ENCODE measurements at regions not wholly inside any gene's neighbourhood (a gene's known extent, or its start where the extent isn't known, plus 50 kb on each side); places are given as distances from the start of the nearest gene placed in this dataset.

- Mint-ChIP-seq H3K36me3 (ENCODE audit: low read depth) (no peaks in the 10 kb centered on the region), H3K4me3 (no peak overlapping the region), H3K27ac (no peak overlapping the region), H3K4me1 (ENCODE audit: low read depth) (no peaks in the 10 kb centered on the region), H3K9me3 (peaks cover 2% of the 10 kb centered on the region), H3K27me3 (no peaks in the 10 kb centered on the region)
- ChIA-PET CTCF (no interaction called here), POLR2A (no interaction called here)
- ATAC-seq: no peak
- DNase-seq: no peak
- intact Hi-C loops (cut with micrococcal nuclease): no loop called here
- no peak for TF ChIP-seq CTCF (IDR thresholded peaks at IDR 0.05)
These were observed 365.7 kb upstream of the MAF start for GRCh38 chr16:79966226-79966625.

- no peak overlapping the region for H3K27ac Mint-ChIP-seq
- intact Hi-C loops (cut with micrococcal nuclease): no loop called here
These were observed 365.2 kb upstream of the MAF start for GRCh38 chr16:79965718-79966117.

GRCh38 chr16:79964104-79964503 is 363.6 kb upstream of the MAF start:
- DNase-seq: no peak
- no peaks in the 10 kb centered on the region for H3K36me3 Mint-ChIP-seq (ENCODE audit: low read depth)
- CTCF ChIA-PET: no interaction called here
- intact Hi-C loops (cut with micrococcal nuclease): no loop called here
- no peak for ATAC-seq
- no peak overlapping the region for H3K27ac Mint-ChIP-seq
- no peak overlapping the region for H3K4me3 Mint-ChIP-seq
- no peak for TF ChIP-seq CTCF (IDR thresholded peaks at IDR 0.05)
- H3K27me3 Mint-ChIP-seq: peaks cover 4% of the 10 kb centered on the region
- POLR2A ChIA-PET: no interaction called here
- H3K4me1 Mint-ChIP-seq (ENCODE audit: low read depth): no peaks in the 10 kb centered on the region
- H3K9me3 Mint-ChIP-seq: peaks cover 5% of the 10 kb centered on the region

More at GRCh38 chr16:79965718-79966117, 365.2 kb upstream of the MAF start:
- Mint-ChIP-seq H3K4me1 (ENCODE audit: low read depth) (no peaks in the 10 kb centered on the region), H3K9me3 (peaks cover 5% of the 10 kb centered on the region), H3K4me3 (no peak overlapping the region), H3K27me3 (peaks cover 2% of the 10 kb centered on the region), H3K36me3 (ENCODE audit: low read depth) (no peaks in the 10 kb centered on the region)
- DNase-seq (no peak), ATAC-seq (no peak)
- CTCF ChIA-PET: no interaction called here
- TF ChIP-seq CTCF (IDR thresholded peaks at IDR 0.05): no peak
- POLR2A ChIA-PET: no interaction called here

- no peak for DNase-seq
- Mint-ChIP-seq H3K9me3 (peaks cover 5% of the 10 kb centered on the region), H3K27ac (no peak overlapping the region), H3K4me1 (ENCODE audit: low read depth) (no peaks in the 10 kb centered on the region), H3K27me3 (peaks cover 4% of the 10 kb centered on the region), H3K36me3 (ENCODE audit: low read depth) (no peaks in the 10 kb centered on the region), H3K4me3 (no peak overlapping the region)
- ChIA-PET POLR2A (no interaction called here), CTCF (no interaction called here)
- TF ChIP-seq CTCF (IDR thresholded peaks at IDR 0.05): no peak
- intact Hi-C loops (cut with micrococcal nuclease): no loop called here
- ATAC-seq: no peak
These were observed 362.4 kb upstream of the MAF start for GRCh38 chr16:79962962-79963361.

- Mint-ChIP-seq H3K27me3 (peaks cover 4% of the 10 kb centered on the region), H3K9me3 (peaks cover 5% of the 10 kb centered on the region), H3K4me3 (no peak overlapping the region), H3K36me3 (ENCODE audit: low read depth) (no peaks in the 10 kb centered on the region), H3K27ac (no peak overlapping the region), H3K4me1 (ENCODE audit: low read depth) (no peaks in the 10 kb centered on the region)
- no peak for ATAC-seq
- DNase-seq: no peak
- ChIA-PET POLR2A (no interaction called here), CTCF (no interaction called here)
- intact Hi-C loops (cut with micrococcal nuclease): no loop called here
- no peak for TF ChIP-seq CTCF (IDR thresholded peaks at IDR 0.05)
These were observed 358.7 kb upstream of the MAF start for GRCh38 chr16:79959226-79959625.
